ENCODE measurements at regions not wholly inside any gene's neighbourhood (a gene's known extent, or its start where the extent isn't known, plus 50 kb on each side); places are given as distances from the start of the nearest gene placed in this dataset.

- Histone ChIP-seq H3K9me3 (ENCODE audit: low read length) (no peaks in the 10 kb centered on the region), H3K4me3 (ENCODE audit: low read length) (no peak overlapping the region), H3K79me2 (ENCODE audit: low read length) (no peaks in the 10 kb centered on the region), H3K4me1 (ENCODE audit: insufficient read depth, low read length) (no peaks in the 10 kb centered on the region), H3K36me3 (ENCODE audit: low read depth, low read length) (no peaks in the 10 kb centered on the region), H3K9me2 (replicated peaks; ENCODE audit: low read length) (no peaks in the 10 kb centered on the region), H4K20me1 (ENCODE audit: low read length) (no peaks in the 10 kb centered on the region), H3K27me3 (ENCODE audit: low read length) (no peaks in the 10 kb centered on the region), H3K4me2 (ENCODE audit: low read length) (no peak overlapping the region), H3K9ac (ENCODE audit: low read length) (no peak overlapping the region), H3F3A (ENCODE audit: low read length, unreplicated experiment) (no peaks in the 10 kb centered on the region), H2AFZ (ENCODE audit: low read length) (no peak overlapping the region), H3K27ac (ENCODE audit: low read length) (no peak overlapping the region)
- ChIA-PET CTCF (no interaction called here), POLR2A (ENCODE audit: unreplicated experiment) (no interaction called here)
- BruUV-seq (replicated peaks), result no TSS peak
- intact Hi-C loops (cut with micrococcal nuclease), result no loop called here
- DNase-seq (no peak), ATAC-seq (no peak)
- TF ChIP-seq EZH2phosphoT487 (IDR thresholded peaks at IDR 0.05; ENCODE audit: borderline replicate concordance, low read length), result no peak
- TF ChIP-seq EZH2 (IDR thresholded peaks at IDR 0.05; ENCODE audit: low read length, unreplicated experiment), result no peak
- TF ChIP-seq CTCF (conservative IDR thresholded peaks at IDR 0.05; ENCODE audit: low read depth, low read length), result no peak
Observed at GRCh38 chr5:74428876-74429275, 211.7 kb downstream of the ENC1 start.

DNA sequence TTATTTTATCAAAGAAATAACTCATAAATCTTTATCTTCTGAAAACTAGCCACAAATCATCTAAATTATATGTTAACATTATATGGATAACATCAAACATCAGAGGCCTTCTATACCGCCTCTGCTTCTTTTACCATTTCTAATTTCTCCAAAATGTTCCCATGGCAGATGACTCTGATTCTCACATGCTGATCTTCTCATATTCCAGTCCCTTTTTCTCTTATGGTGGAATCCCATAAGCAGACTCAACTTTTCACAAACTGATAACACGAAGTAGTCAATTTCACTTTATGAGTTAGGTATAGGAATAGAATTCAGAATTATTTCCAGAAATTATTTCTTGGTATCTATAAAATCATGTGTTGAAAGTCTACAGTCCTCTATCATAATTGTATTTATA is 212.3 kb downstream of the ENC1 start:
- Histone ChIP-seq H2AFZ (ENCODE audit: low read length) (no peak overlapping the region), H4K20me1 (ENCODE audit: low read length) (no peaks in the 10 kb centered on the region), H3K4me2 (ENCODE audit: low read length) (no peak overlapping the region), H3K36me3 (ENCODE audit: low read depth, low read length) (no peaks in the 10 kb centered on the region), H3K9ac (ENCODE audit: low read length) (no peak overlapping the region), H3K27me3 (ENCODE audit: low read length) (no peaks in the 10 kb centered on the region), H3F3A (ENCODE audit: low read length, unreplicated experiment) (no peaks in the 10 kb centered on the region), H3K4me1 (ENCODE audit: insufficient read depth, low read length) (no peaks in the 10 kb centered on the region), H3K4me3 (ENCODE audit: low read length) (no peak overlapping the region), H3K9me2 (replicated peaks; ENCODE audit: low read length) (no peaks in the 10 kb centered on the region), H3K9me3 (ENCODE audit: low read length) (no peaks in the 10 kb centered on the region), H3K79me2 (ENCODE audit: low read length) (no peaks in the 10 kb centered on the region), H3K27ac (ENCODE audit: low read length) (no peak overlapping the region)
- BruUV-seq (replicated peaks), result no TSS peak
- ChIA-PET CTCF (no interaction called here), POLR2A (ENCODE audit: unreplicated experiment) (no interaction called here)
- intact Hi-C loops (cut with micrococcal nuclease), result no loop called here
- ATAC-seq, result no peak
- no peak for DNase-seq
- TF ChIP-seq EZH2 (IDR thresholded peaks at IDR 0.05; ENCODE audit: low read length, unreplicated experiment), result no peak
- TF ChIP-seq CTCF (conservative IDR thresholded peaks at IDR 0.05; ENCODE audit: low read depth, low read length), result no peak
- TF ChIP-seq EZH2phosphoT487 (IDR thresholded peaks at IDR 0.05; ENCODE audit: borderline replicate concordance, low read length), result no peak

DNA sequence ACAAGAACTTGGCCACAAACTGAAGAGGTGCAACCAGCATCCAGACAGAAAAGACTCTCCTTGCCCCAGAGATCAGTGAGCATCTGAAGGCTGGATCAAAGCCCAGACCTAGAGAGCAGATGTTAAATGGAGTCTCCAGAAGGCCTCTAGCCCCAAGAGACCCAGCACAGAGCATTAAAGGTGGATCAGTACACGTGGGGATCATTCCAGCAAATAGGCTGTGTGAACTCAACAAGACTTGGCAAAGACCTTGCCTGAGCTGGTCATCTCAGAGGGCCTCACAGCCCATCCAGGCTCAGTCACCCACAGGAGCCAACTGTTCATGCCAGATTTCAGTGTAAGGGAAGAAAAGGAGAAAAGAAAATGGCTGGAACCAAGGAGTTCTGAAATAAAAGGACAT is 214.0 kb downstream of the ENC1 start:
- Histone ChIP-seq H4K20me1 (ENCODE audit: low read length) (no peaks in the 10 kb centered on the region), H2AFZ (ENCODE audit: low read length) (no peak overlapping the region), H3K36me3 (ENCODE audit: low read depth, low read length) (no peaks in the 10 kb centered on the region), H3K27ac (ENCODE audit: low read length) (no peak overlapping the region), H3K79me2 (ENCODE audit: low read length) (no peaks in the 10 kb centered on the region), H3F3A (ENCODE audit: low read length, unreplicated experiment) (no peaks in the 10 kb centered on the region), H3K4me3 (ENCODE audit: low read length) (no peak overlapping the region), H3K27me3 (ENCODE audit: low read length) (no peaks in the 10 kb centered on the region), H3K9ac (ENCODE audit: low read length) (no peak overlapping the region), H3K9me3 (ENCODE audit: low read length) (no peaks in the 10 kb centered on the region), H3K4me1 (ENCODE audit: insufficient read depth, low read length) (no peaks in the 10 kb centered on the region), H3K9me2 (replicated peaks; ENCODE audit: low read length) (no peaks in the 10 kb centered on the region), H3K4me2 (ENCODE audit: low read length) (no peak overlapping the region)
- BruUV-seq (replicated peaks), result no TSS peak
- POLR2A ChIA-PET (ENCODE audit: unreplicated experiment), result no interaction called here
- intact Hi-C loops (cut with micrococcal nuclease), result no loop called here
- CTCF ChIA-PET, result no interaction called here
- TF ChIP-seq CTCF (conservative IDR thresholded peaks at IDR 0.05; ENCODE audit: low read depth, low read length), result no peak
- DNase-seq (no peak), ATAC-seq (no peak)
